BJ (cell line): ENCODE measurements at regions not wholly inside any gene's neighbourhood (a gene's known extent, or its start where the extent isn't known, plus 50 kb on each side); places are given as distances from the start of the nearest gene placed in this dataset.

ENCODE experiments used
- CTCF ChIA-PET: fragments of 350-600 bp; formaldehyde crosslinking; extraction: SDS; loops from one replicate; lab custom pipeline; 2021; ENCODE audit warnings: antibody characterized with exemption, inconsistent platforms; lab: Yijun Ruan, JAX
- POLR2A ChIA-PET: fragments of 300-600 bp; sonication (Branson Sonifier 250); formaldehyde crosslinking; extraction: SDS; loops from one replicate; lab custom pipeline; 2021; ENCODE audit warnings: antibody characterized with exemption; lab: Charles Lee
- DNase-seq: peaks from one replicate; pipeline ENCODE4 v3.0.0-alpha.2; 2011; ENCODE audit warnings: low read depth
- H3K27me3 ChIP-seq: 2 replicates; pipeline ENCODE4 v1.6.0; 2011; ENCODE audit warnings: low read length; ENCODE audit not compliant: control insufficient read depth, insufficient read depth
- H3K36me3 ChIP-seq: 2 replicates; pipeline ENCODE4 v1.5.1; 2011; ENCODE audit warnings: low read length; ENCODE audit not compliant: control insufficient read depth, insufficient read depth
- H3K4me3 ChIP-seq: 2 replicates; pipeline ENCODE4 v1.5.1; 2011; ENCODE audit warnings: low read depth, mild to moderate bottlenecking, control low read depth, low read length
- CTCF ChIP-seq: IDR thresholded peaks from 2 replicates; pipeline ENCODE4 v1.5.1; 2011; ENCODE audit warnings: low read depth, mild to moderate bottlenecking, control low read depth, inconsistent platforms, low read length, moderate library complexity; ENCODE audit not compliant: insufficient read depth

DNA sequence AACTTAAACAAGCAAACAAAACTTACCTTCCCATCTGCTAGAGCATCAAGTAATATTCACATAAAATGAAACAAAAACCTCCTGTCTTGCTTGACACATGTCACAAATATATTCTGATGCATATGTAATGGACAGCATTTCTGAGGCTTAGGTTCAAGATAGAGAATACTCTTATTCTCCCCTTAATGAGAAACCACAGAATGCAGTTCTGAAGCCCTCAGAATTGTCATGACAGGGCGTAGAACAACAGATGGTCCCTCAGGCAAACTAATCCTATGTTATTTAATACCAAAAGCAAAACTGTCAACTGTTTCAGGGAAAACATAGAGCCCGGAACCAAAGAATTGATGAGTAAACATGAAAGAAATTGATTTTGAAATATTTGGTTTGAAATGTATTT, 229.9 kb upstream of the RIOK2 start:
- Histone ChIP-seq H3K27me3 (no peaks in the 10 kb centered on the region), H3K4me3 (no peak overlapping the region), H3K36me3 (no peaks in the 10 kb centered on the region)
- ChIA-PET POLR2A (no interaction called here), CTCF (no interaction called here)
- TF ChIP-seq CTCF: no peak
- no peak for DNase-seq

DNA sequence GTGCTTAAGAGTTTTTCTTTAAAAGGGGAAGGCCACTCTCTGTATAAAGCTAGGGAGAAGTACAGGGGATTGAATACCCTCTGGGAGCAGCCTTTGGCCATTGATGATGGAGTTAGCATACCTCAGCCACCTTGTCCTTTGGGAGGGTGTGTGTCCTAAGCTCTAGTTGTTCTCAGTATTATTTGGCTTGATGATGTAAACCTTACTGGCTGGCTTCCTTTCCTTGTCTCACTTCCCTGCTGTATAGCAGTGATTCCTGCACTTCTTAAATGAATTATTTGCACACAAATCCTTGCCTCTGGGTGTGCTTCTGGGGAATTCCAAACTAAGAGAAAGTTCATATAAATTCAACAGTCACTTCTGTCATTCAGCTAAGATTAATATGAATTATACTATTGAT, 234.9 kb upstream of the RIOK2 start:
- CTCF ChIA-PET: interaction anchor here (0.8 to 1.0 kb wide), 2 partner anchors 9 to 10 kb away, joined by 3 read pairs; no protein-coding TSS in a partner anchor
- Histone ChIP-seq H3K27me3 (no peaks in the 10 kb centered on the region), H3K4me3 (no peak overlapping the region), H3K36me3 (no peaks in the 10 kb centered on the region)
- POLR2A ChIA-PET: no interaction called here
- DNase-seq: no peak
- no peak for TF ChIP-seq CTCF

GRCh38 chr5:97418462-97418861, 235.4 kb upstream of the RIOK2 start:
- TF ChIP-seq CTCF: no peak
- Histone ChIP-seq H3K4me3 (no peak overlapping the region), H3K27me3 (no peaks in the 10 kb centered on the region), H3K36me3 (no peaks in the 10 kb centered on the region)
- POLR2A ChIA-PET: no interaction called here
- DNase-seq: no peak
- CTCF ChIA-PET: interaction anchor here (0.8 to 1.0 kb wide), 2 partner anchors 10 kb away, joined by 3 read pairs; no protein-coding TSS in a partner anchor

GRCh38 chr5:97420646-97421045, 237.6 kb upstream of the RIOK2 start:
- no peaks in the 10 kb centered on the region for H3K27me3 ChIP-seq
- ChIA-PET POLR2A (no interaction called here), CTCF (no interaction called here)
- H3K36me3 ChIP-seq: no peaks in the 10 kb centered on the region
- no peak overlapping the region for H3K4me3 ChIP-seq
- TF ChIP-seq CTCF: no peak
- DNase-seq: no peak

DNA sequence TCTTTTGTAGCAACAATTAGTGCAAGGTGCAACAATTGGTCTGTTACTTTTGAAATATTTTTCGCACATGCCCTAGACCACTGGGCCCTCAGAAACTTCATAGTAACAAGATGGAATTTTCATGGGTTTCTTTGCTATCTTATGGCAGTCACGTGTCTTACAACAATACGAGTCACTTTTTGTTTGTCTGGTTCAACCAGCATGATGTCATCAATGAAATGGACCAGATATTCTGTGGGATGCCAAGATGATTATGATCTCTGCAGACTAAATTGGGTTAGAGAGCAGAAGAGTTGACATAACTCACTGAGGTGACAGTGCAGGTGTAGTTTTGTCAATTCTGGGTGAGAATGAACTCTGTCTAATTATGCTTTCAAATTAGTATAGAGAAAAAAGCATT, 239.6 kb upstream of the RIOK2 start:
- POLR2A ChIA-PET: no interaction called here
- Histone ChIP-seq H3K27me3 (no peaks in the 10 kb centered on the region), H3K4me3 (no peak overlapping the region), H3K36me3 (no peaks in the 10 kb centered on the region)
- DNase-seq: no peak
- CTCF ChIA-PET: interaction anchor here (1.1 kb wide), 1 partner anchor 22 kb away, joined by 3 read pairs; no protein-coding TSS in a partner anchor
- no peak for TF ChIP-seq CTCF
